ENCODE measurements at regions not wholly inside any gene's neighbourhood (a gene's known extent, or its start where the extent isn't known, plus 50 kb on each side); places are given as distances from the start of the nearest gene placed in this dataset.

GRCh38 chr5:74401281-74401945, 239.1 kb downstream of the ENC1 start:
- ChIA-PET CTCF (interaction anchor here (1.5 kb wide), 1 partner anchor 14 kb away, joined by 4 read pairs; no protein-coding TSS in a partner anchor), POLR2A (no interaction called here)
- intact Hi-C loops (cut with micrococcal nuclease) (no loop called here), dilution Hi-C loops (cut with MboI; ENCODE audit: extremely low pct_ligation_motif_present, low sequenced_read_pairs) (no loop called here)
- no peak overlapping the region for H3K27ac ChIP-seq (ENCODE audit: insufficient read depth, low read depth, low read length)
- no peak for DNase-seq (ENCODE audit: low read depth, low spot score)
- H4K20me1 ChIP-seq (replicated peaks; ENCODE audit: control insufficient read depth, extremely low read depth, insufficient read depth, low read length), result no peaks in the 10 kb centered on the region
- no TSS peak for BruUV-seq (replicated peaks)
- H3K9me3 ChIP-seq (replicated peaks; ENCODE audit: control insufficient read depth, insufficient read depth, low read length), result no peaks in the 10 kb centered on the region
- no peaks in the 10 kb centered on the region for H3K4me1 ChIP-seq (ENCODE audit: control insufficient read depth, extremely low read depth, insufficient read depth, low read length)
- H2AFZ ChIP-seq (ENCODE audit: low read depth, low read length), result no peak overlapping the region
- no peak for TF ChIP-seq GATA2 (IDR thresholded peaks at IDR 0.05; ENCODE audit: insufficient read depth, insufficient read length, low read depth, low read length)
- TF ChIP-seq POLR2AphosphoS5 (IDR thresholded peaks at IDR 0.05; ENCODE audit: insufficient read depth, low read depth, low read length), result no peak
- TF ChIP-seq MAX (IDR thresholded peaks at IDR 0.05; ENCODE audit: insufficient read depth, insufficient read length), result no peak
- TF ChIP-seq JUN (IDR thresholded peaks at IDR 0.05; ENCODE audit: borderline replicate concordance, insufficient read depth, insufficient read length, low read depth), result no peak
- TF ChIP-seq FOS (IDR thresholded peaks at IDR 0.05; ENCODE audit: borderline replicate concordance, insufficient read depth, low read length), result no peak
- TF ChIP-seq MYC (IDR thresholded peaks at IDR 0.05; ENCODE audit: low read depth, low read length), result no peak
- no peak for TF ChIP-seq EZH2 (IDR thresholded peaks at IDR 0.05; ENCODE audit: borderline replicate concordance, low read depth, low read length, severe bottlenecking)
- TF ChIP-seq CTCF (IDR thresholded peaks at IDR 0.05; ENCODE audit: extremely low read depth in 1 of 2, insufficient read depth in 1 of 2, low read depth in 1 of 2, low read length in 2 of 2), result no peak
- TF ChIP-seq POLR2A (IDR thresholded peaks at IDR 0.05; ENCODE audit: low read depth, low read length), result no peak
- H3K4me2 ChIP-seq (ENCODE audit: insufficient read depth, low read length), result no peak overlapping the region
- no peaks in the 10 kb centered on the region for H3K79me2 ChIP-seq (ENCODE audit: control insufficient read depth, insufficient read depth, low read length)
- H3K9ac ChIP-seq (replicated peaks; ENCODE audit: extremely low read depth, insufficient read depth, low read length), result no peak overlapping the region
- H3K9me1 ChIP-seq (replicated peaks; ENCODE audit: control insufficient read depth, extremely low read depth, insufficient read depth, low read length), result no peaks in the 10 kb centered on the region
- H3K36me3 ChIP-seq (ENCODE audit: control insufficient read depth in 2 of 2, extremely low read depth in 1 of 2, insufficient read depth in 2 of 2, low read length in 2 of 2), result no peaks in the 10 kb centered on the region
- no peak overlapping the region for H3K4me3 ChIP-seq (replicated peaks in 1 of 3; ENCODE audit: insufficient read depth in 1 of 3, low read depth in 1 of 3, low read length in 3 of 3)
- FAIRE-seq, result no peak
- H3K27me3 ChIP-seq (ENCODE audit: control insufficient read depth in 2 of 2, insufficient read depth in 2 of 2, low read length in 2 of 2), result no peaks in the 10 kb centered on the region

Measured in endothelial cell of umbilical vein (primary cell).